Thyroid gland (tissue), 4 donors: ENCODE measurements at regions not wholly inside any gene's neighbourhood (a gene's known extent, or its start where the extent isn't known, plus 50 kb on each side); places are given as distances from the start of the nearest gene placed in this dataset.

Experiments used
- DNase-seq, 2 donors: peaks; one replicate each; pipeline ENCODE4 v3.0.0-alpha.2; 2019
- H3K27ac ChIP-seq, 3 donors: fragments of 200-600 bp; sonication (generic); 1 replicate in 2 of 3; 2 replicates in 1 of 3; pipeline ENCODE4 v1.5.1; 2016 to 2019; ENCODE audit warnings: mild to moderate bottlenecking in 1 of 3, moderate library complexity in 1 of 3
- H3K27me3 ChIP-seq: fragments of 200-600 bp; sonication (generic); one replicate; pipeline ENCODE4 v1.5.1; 2019
- H3K36me3 ChIP-seq, 2 donors: fragments of 200-600 bp; sonication (generic); one replicate each; pipeline ENCODE4 v1.5.1; 2016 to 2019
- H3K4me1 ChIP-seq, 2 donors: fragments of 200-600 bp; sonication (generic); one replicate each; pipeline ENCODE4 v1.5.1; 2017 to 2019
- H3K4me3 ChIP-seq, 3 donors: fragments of 200-600 bp; sonication (generic); replicated peaks in 1 of 3; 1 replicate in 2 of 3; 2 replicates in 1 of 3; pipeline ENCODE4 v1.5.1; 2016; ENCODE audit warnings: mild to moderate bottlenecking in 1 of 3
- H3K9me3 ChIP-seq: fragments of 200-600 bp; sonication (generic); one replicate; pipeline ENCODE4 v1.5.1; 2017
- POLR2A ChIP-seq, 2 donors: fragments of 450-650 bp; IDR thresholded peaks; one replicate each; pipeline ENCODE4 v1.6.1; 2017; ENCODE audit warnings: antibody characterized with exemption in 2 of 2, mild to moderate bottlenecking in 2 of 2, moderate library complexity in 1 of 2
- WGBS, 2 donors: methylation state at CpG; one replicate each; pipeline ENCODE4 v1.1.5; 2017; 5-methylcytosine and 5-hydroxymethylcytosine counted together
- intact Hi-C: fragments of 100-400 bp; cut with DNase I; formaldehyde crosslinking; loops from one replicate; pipeline ENCODE4 v1.15.1; 2023
- TF ChIP-seq, protein P1 (sequence below), 6 experiments: fragments of 200-600 bp in 3 of 6; fragments of 450-650 bp in 3 of 6; sonication (generic) in 3 of 6; IDR thresholded peaks; one replicate each; pipeline ENCODE4 v1.5.1; 2016 to 2019; ENCODE audit warnings: antibody characterized with exemption in 6 of 6, mild to moderate bottlenecking in 2 of 6, inconsistent platforms in 1 of 6, moderate library complexity in 1 of 6

DNA sequence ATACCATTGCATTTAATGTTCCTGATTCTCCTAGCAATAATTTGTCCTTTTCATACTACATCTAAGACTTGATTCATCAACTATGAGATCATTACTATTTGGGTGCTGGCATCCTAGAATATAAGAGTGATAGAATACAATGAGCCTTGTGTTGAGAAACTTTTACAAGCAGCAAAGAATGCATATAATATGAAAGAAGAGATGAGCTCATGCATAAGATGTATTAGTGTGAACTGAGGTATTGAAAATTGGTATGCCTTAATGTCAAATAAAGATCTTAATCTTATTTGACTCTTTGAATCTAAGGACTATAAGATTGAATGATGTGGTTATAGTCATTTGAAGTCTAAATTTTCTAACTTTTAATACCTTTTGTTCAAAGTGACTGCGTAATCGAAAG, 220.0 kb upstream of the ARHGEF26 start:
- no peaks in the 10 kb centered on the region for H3K36me3 ChIP-seq
- 93 to 96% methylated on average over 2 of the region's 2 CpGs for WGBS, 2 donors
- no peak overlapping the region for H3K27ac ChIP-seq
- TF ChIP-seq POLR2A (IDR thresholded peaks at IDR 0.05), result no peak
- TF ChIP-seq, protein P1, sequence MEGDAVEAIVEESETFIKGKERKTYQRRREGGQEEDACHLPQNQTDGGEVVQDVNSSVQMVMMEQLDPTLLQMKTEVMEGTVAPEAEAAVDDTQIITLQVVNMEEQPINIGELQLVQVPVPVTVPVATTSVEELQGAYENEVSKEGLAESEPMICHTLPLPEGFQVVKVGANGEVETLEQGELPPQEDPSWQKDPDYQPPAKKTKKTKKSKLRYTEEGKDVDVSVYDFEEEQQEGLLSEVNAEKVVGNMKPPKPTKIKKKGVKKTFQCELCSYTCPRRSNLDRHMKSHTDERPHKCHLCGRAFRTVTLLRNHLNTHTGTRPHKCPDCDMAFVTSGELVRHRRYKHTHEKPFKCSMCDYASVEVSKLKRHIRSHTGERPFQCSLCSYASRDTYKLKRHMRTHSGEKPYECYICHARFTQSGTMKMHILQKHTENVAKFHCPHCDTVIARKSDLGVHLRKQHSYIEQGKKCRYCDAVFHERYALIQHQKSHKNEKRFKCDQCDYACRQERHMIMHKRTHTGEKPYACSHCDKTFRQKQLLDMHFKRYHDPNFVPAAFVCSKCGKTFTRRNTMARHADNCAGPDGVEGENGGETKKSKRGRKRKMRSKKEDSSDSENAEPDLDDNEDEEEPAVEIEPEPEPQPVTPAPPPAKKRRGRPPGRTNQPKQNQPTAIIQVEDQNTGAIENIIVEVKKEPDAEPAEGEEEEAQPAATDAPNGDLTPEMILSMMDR (IDR thresholded peaks at IDR 0.05), result no peak
- no peaks in the 10 kb centered on the region for H3K9me3 ChIP-seq
- intact Hi-C loops, result no loop called here
- no peaks in the 10 kb centered on the region for H3K4me1 ChIP-seq
- H3K4me3 ChIP-seq, result no peak overlapping the region
- DNase-seq, result no peak
- H3K27me3 ChIP-seq, result no peaks in the 10 kb centered on the region

DNA sequence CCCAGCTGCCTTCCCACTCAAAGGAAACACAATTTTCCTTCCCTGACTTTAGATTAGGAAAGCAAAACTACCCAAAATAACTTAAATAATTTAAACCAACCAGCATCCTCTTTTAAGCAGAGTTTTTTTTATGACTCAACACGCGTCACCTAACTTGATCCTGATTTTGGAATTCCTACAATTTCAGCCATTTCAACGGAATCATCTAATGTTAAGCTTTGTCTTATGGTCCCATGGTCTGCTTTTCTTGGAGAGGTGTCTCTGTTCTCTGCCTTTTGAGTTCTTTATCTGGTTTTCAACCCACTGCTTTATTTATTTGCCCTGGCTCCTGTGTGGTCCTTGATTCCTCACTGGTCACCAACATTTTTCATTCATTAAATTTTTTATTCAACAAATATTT, 219.2 kb upstream of the ARHGEF26 start:
- Histone ChIP-seq H3K9me3 (no peaks in the 10 kb centered on the region), H3K27me3 (no peaks in the 10 kb centered on the region), H3K27ac (no peak overlapping the region), H3K36me3 (no peaks in the 10 kb centered on the region), H3K4me1 (no peaks in the 10 kb centered on the region), H3K4me3 (no peak overlapping the region)
- intact Hi-C loops, result no loop called here
- TF ChIP-seq, protein P1 (IDR thresholded peaks at IDR 0.05), result no peak
- no peak for TF ChIP-seq POLR2A (IDR thresholded peaks at IDR 0.05)
- 92% methylated on average over 3 of the region's 3 CpGs for WGBS, 2 donors
- no peak for DNase-seq

DNA sequence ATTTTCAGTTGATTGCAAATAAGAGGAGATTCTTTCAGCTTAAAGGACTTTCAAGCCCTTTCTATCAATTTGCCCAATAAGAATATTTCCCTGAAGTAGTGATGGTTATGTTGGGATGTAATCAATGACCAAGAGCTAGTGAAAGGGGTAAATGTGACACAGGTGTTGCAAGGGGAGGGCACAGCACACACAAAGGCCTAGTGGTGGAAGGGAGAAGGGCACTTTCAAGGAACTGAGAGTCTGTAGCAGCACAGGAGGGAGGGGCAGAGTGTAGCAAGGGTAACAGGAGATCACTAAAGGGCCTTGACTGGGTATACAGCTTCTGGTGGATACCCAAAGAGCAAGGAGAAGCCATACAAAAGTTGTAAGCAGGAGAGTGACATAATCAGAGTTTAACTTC, 217.8 kb upstream of the ARHGEF26 start:
- Histone ChIP-seq H3K27me3 (no peaks in the 10 kb centered on the region), H3K4me3 (no peak overlapping the region), H3K4me1 (no peaks in the 10 kb centered on the region), H3K27ac (no peak overlapping the region), H3K36me3 (no peaks in the 10 kb centered on the region), H3K9me3 (no peaks in the 10 kb centered on the region)
- intact Hi-C loops, result no loop called here
- TF ChIP-seq, protein P1 (IDR thresholded peaks at IDR 0.05), result no peak
- no peak for TF ChIP-seq POLR2A (IDR thresholded peaks at IDR 0.05)
- DNase-seq, result no peak

DNA sequence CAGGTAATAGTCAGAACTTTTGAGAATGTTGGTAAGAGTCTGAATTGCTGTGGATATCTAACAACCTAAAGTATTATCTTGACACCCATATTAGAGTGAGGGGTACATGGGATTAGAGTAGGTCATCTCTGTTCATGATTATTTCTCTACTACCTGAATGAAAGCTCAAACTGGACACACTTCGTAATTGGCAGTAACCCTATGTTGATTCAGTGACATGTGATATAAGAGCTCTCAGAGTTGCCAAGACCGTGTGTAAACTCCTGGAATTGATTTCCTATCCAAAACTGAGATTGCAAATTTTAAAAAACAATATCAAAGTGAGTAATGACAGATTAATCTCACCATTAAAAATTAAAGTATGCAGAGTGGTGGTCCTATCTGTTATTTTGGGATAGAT, 214.8 kb upstream of the ARHGEF26 start:
- H3K4me3 ChIP-seq, result no peak overlapping the region
- DNase-seq, result no peak
- 20 to 21% methylated on average over 2 of the region's 2 CpGs for WGBS, 2 donors
- H3K9me3 ChIP-seq, result no peaks in the 10 kb centered on the region
- TF ChIP-seq POLR2A (IDR thresholded peaks at IDR 0.05), result no peak
- TF ChIP-seq, protein P1 (IDR thresholded peaks at IDR 0.05), result no peak
- H3K36me3 ChIP-seq, result no peaks in the 10 kb centered on the region
- no peaks in the 10 kb centered on the region for H3K27me3 ChIP-seq
- peaks cover 2 to 5% of the 10 kb centered on the region in 2 donors for H3K4me1 ChIP-seq
- no peak overlapping the region for H3K27ac ChIP-seq
- intact Hi-C loops, result no loop called here

DNA sequence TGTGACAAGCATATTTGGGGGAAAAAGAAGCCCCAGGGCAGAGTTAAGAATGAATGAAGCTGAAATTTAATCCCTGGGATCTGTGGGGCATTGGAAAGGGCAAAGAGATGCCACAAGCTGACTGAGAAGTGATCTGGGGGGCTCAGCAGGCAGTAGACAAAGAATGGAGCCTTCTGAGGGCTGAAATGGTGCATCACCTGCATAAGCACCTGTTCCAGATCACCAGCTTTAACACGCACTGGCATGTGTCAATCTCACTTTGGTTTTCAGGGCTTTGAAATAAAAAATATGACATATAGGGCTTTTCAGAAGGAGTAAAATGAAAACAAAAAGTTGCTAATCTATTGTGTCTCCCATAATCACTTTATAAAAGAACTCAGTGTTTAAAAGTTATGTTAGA, 210.8 kb upstream of the ARHGEF26 start:
- no peak overlapping the region for H3K27ac ChIP-seq
- no peaks in the 10 kb centered on the region for H3K9me3 ChIP-seq
- no peak overlapping the region for H3K4me3 ChIP-seq
- DNase-seq, result no peak
- intact Hi-C loops, result no loop called here
- no peaks in the 10 kb centered on the region for H3K36me3 ChIP-seq
- H3K4me1 ChIP-seq, result peaks cover 3 to 9% of the 10 kb centered on the region in 2 donors
- H3K27me3 ChIP-seq, result no peaks in the 10 kb centered on the region
- no peak for TF ChIP-seq POLR2A (IDR thresholded peaks at IDR 0.05)
- TF ChIP-seq, protein P1 (IDR thresholded peaks at IDR 0.05), result no peak
- 62 to 72% methylated on average over 1 of the region's 1 CpG for WGBS, 2 donors
